ENCODE measurements at regions not wholly inside any gene's neighbourhood (a gene's known extent, or its start where the extent isn't known, plus 50 kb on each side); places are given as distances from the start of the nearest gene placed in this dataset.

GRCh38 chr17:45688353-45688752 lies 95.8 kb upstream of the CRHR1 start:
- Histone ChIP-seq H3K27me3 (no peaks in the 10 kb centered on the region), H3K9me3 (ENCODE audit: low read depth) (no peaks in the 10 kb centered on the region), H3K27ac (no peak overlapping the region), H3K4me1 (ENCODE audit: low read depth) (no peaks in the 10 kb centered on the region), H3K4me3 (no peak overlapping the region), H3K36me3 (no peaks in the 10 kb centered on the region)
- no peak for TF ChIP-seq CTCF (IDR thresholded peaks at IDR 0.05; ENCODE audit: low read depth, low read length)
- no peak for DNase-seq (ENCODE audit: low read depth in 1 of 2, low spot score in 1 of 2)

GRCh38 chr17:45688820-45689219 lies 95.3 kb upstream of the CRHR1 start:
- no peak for TF ChIP-seq CTCF (IDR thresholded peaks at IDR 0.05; ENCODE audit: low read depth, low read length)
- Histone ChIP-seq H3K27ac (no peak overlapping the region), H3K9me3 (ENCODE audit: low read depth) (no peaks in the 10 kb centered on the region), H3K4me1 (ENCODE audit: low read depth) (no peaks in the 10 kb centered on the region), H3K36me3 (no peaks in the 10 kb centered on the region), H3K4me3 (no peak overlapping the region), H3K27me3 (no peaks in the 10 kb centered on the region)
- no peak for DNase-seq (ENCODE audit: low read depth in 1 of 2, low spot score in 1 of 2)

GRCh38 chr17:45689451-45689850 lies 94.7 kb upstream of the CRHR1 start:
- Histone ChIP-seq H3K4me3 (no peak overlapping the region), H3K4me1 (ENCODE audit: low read depth) (no peaks in the 10 kb centered on the region), H3K36me3 (no peaks in the 10 kb centered on the region), H3K27ac (no peak overlapping the region), H3K27me3 (no peaks in the 10 kb centered on the region), H3K9me3 (ENCODE audit: low read depth) (no peaks in the 10 kb centered on the region)
- no peak for DNase-seq (ENCODE audit: low read depth in 1 of 2, low spot score in 1 of 2)
- no peak for TF ChIP-seq CTCF (IDR thresholded peaks at IDR 0.05; ENCODE audit: low read depth, low read length)

DNA sequence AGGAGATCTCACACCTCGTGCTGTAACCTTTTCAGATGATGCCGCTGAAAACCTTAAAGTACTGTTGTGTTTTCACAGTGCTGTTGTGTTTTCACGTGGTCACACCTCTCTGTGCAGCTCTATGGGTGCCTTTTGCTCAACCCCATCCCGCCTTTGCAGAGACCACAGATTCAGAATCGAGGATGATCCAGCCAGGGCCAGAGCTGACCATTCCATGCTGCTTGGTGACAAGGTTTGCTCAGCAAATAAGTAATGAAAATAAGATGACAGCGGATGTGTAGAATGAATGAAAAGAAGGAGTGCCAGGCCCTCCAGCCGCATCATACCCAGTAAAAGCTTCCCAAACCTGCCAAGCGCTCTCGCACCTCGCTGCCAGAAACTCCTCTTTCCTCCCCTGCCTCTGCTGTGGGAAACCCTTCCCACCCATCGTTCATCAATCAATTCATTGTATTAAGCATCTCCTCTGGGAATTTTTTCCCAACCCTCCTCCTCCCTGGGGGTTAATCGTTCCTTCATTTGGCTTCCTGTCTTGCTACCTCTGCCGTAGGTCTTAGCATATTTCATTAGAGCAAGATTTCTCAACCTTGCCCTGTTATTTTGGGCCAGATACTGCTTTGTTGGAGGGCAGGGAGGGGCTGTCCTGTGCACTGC lies 93.4 kb upstream of the CRHR1 start:
- Histone ChIP-seq H3K4me3 (no peak overlapping the region), H3K9me3 (ENCODE audit: low read depth) (no peaks in the 10 kb centered on the region), H3K27me3 (no peaks in the 10 kb centered on the region), H3K27ac (no peak overlapping the region), H3K4me1 (ENCODE audit: low read depth) (no peaks in the 10 kb centered on the region), H3K36me3 (no peaks in the 10 kb centered on the region)
- DNase-seq (ENCODE audit: low read depth in 1 of 2, low spot score in 1 of 2), result no peak
- TF ChIP-seq CTCF (IDR thresholded peaks at IDR 0.05; ENCODE audit: low read depth, low read length), result no peak

DNA sequence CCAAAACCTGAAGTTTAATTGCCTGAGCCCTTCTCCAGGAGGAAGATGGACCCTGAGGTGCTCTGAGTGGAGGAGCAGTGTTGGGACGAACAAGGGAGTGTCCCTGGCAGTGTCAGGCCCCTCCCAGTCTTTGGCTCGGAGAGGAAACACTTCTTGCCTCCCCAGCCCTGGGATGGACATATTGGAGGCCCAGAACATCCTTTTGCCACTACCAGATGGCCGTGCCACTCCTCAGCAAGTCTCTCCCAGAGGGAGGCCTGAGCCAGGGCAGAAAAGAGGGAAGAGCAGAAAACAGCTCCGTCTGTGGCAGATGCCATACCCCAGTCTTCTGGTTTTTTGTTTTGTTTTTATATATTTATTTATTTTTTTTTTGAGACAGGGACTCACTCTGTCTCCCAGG lies 91.5 kb upstream of the CRHR1 start:
- TF ChIP-seq CTCF (IDR thresholded peaks at IDR 0.05; ENCODE audit: low read depth, low read length), result no peak
- no peak overlapping the region for H3K4me3 ChIP-seq
- H3K9me3 ChIP-seq (ENCODE audit: low read depth), result no peaks in the 10 kb centered on the region
- DNase-seq (ENCODE audit: low read depth in 1 of 2, low spot score in 1 of 2), result no peak
- no peaks in the 10 kb centered on the region for H3K4me1 ChIP-seq (ENCODE audit: low read depth)
- H3K27me3 ChIP-seq, result no peaks in the 10 kb centered on the region
- no peaks in the 10 kb centered on the region for H3K36me3 ChIP-seq
- no peak overlapping the region for H3K27ac ChIP-seq
